ENCODE measurements at regions not wholly inside any gene's neighbourhood (a gene's known extent, or its start where the extent isn't known, plus 50 kb on each side); places are given as distances from the start of the nearest gene placed in this dataset.

DNA sequence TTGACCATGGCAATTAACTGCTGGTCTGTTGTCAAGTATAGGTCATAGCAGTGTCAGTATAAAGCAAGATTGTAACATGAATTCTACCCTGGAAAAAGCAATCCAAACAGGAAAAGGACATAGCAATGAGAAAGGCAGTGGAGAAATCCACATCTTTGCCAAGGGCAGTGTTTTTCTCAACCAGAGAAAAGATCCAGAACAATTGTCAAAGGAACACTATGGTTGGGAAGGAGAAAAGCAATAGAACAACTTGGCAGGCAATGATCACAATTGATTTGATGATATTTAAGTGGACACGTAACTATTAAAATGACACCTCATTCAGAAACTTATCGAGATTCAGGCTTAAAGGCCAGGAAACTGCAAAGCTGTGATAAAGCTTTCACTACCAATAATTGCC lies 271.1 kb downstream of the DIPK2A start:
- TF ChIP-seq, protein P1, sequence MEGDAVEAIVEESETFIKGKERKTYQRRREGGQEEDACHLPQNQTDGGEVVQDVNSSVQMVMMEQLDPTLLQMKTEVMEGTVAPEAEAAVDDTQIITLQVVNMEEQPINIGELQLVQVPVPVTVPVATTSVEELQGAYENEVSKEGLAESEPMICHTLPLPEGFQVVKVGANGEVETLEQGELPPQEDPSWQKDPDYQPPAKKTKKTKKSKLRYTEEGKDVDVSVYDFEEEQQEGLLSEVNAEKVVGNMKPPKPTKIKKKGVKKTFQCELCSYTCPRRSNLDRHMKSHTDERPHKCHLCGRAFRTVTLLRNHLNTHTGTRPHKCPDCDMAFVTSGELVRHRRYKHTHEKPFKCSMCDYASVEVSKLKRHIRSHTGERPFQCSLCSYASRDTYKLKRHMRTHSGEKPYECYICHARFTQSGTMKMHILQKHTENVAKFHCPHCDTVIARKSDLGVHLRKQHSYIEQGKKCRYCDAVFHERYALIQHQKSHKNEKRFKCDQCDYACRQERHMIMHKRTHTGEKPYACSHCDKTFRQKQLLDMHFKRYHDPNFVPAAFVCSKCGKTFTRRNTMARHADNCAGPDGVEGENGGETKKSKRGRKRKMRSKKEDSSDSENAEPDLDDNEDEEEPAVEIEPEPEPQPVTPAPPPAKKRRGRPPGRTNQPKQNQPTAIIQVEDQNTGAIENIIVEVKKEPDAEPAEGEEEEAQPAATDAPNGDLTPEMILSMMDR (IDR thresholded peaks at IDR 0.05) = no peak
- TF ChIP-seq POLR2AphosphoS5 (IDR thresholded peaks at IDR 0.05) = no peak
- no peak for TF ChIP-seq POLR2A (IDR thresholded peaks at IDR 0.05)
- 63% methylated on average over 2 of the region's 2 CpGs for WGBS
- intact Hi-C loops (cut with DNase I) = no loop called here

DNA sequence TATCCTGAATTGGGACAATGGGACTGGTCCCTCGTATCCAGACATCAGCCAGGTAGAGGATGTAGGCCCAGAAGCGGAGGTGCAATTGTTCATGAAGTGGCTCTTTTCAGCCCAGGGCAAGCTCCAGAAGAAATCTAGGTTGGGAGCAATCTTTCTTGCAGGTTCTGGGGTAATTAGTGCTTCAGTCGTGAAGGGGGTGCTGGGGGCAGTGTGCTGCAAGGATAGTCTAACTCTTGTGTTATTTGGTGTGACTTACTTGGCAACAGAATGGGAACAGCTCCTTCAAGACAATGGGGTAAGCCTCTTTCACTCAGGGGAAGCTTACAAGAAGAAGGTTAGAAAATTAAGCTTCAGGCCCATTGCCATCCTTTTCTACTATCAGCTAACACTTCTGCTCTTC lies 273.0 kb downstream of the DIPK2A start:
- no peaks in the 10 kb centered on the region for H3K27me3 ChIP-seq (replicated peaks; ENCODE audit: insufficient read depth)
- 82% methylated on average over 3 of the region's 3 CpGs for WGBS
- intact Hi-C loops (cut with DNase I) = no loop called here
- no peak for DNase-seq (ENCODE audit: low spot score)
- H3K4me3 ChIP-seq = no peak overlapping the region
- no peaks in the 10 kb centered on the region for H3K4me1 ChIP-seq (replicated peaks)
- TF ChIP-seq POLR2AphosphoS5 (IDR thresholded peaks at IDR 0.05) = no peak
- no peak for TF ChIP-seq POLR2A (IDR thresholded peaks at IDR 0.05)
- TF ChIP-seq, protein P1 (IDR thresholded peaks at IDR 0.05) = no peak
- no peaks in the 10 kb centered on the region for H3K36me3 ChIP-seq
- H3K27ac ChIP-seq = no peak overlapping the region
- no peaks in the 10 kb centered on the region for H3K9me3 ChIP-seq

More for the DNA sequence above, 271.1 kb downstream of the DIPK2A start:
- no peaks in the 10 kb centered on the region for H3K4me1 ChIP-seq (replicated peaks)
- H3K36me3 ChIP-seq = no peaks in the 10 kb centered on the region
- no peak overlapping the region for H3K27ac ChIP-seq
- H3K27me3 ChIP-seq (replicated peaks; ENCODE audit: insufficient read depth) = no peaks in the 10 kb centered on the region
- H3K9me3 ChIP-seq = no peaks in the 10 kb centered on the region
- no peak for DNase-seq (ENCODE audit: low spot score)
- H3K4me3 ChIP-seq = no peak overlapping the region

DNA sequence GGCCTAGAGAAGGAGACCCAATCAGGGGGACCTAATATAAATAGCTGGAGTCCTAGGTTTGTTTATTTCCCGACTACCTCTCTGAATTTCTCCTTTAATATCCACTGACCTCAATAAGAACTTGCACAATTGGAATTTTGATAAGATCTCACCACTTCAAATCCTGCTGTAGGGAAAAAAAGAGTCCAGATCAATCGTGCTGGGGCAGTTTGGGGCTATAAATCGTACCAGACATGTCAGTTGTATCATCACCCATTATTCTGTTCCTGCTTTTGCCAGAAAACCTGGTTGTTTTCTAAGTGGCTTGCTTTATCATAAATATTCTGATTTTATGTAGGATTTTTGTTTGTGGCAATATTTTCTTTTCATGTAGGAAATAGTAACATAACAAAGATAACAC lies 281.3 kb downstream of the DIPK2A start:
- Histone ChIP-seq H3K27me3 (replicated peaks; ENCODE audit: insufficient read depth) (no peaks in the 10 kb centered on the region), H3K4me1 (replicated peaks) (no peaks in the 10 kb centered on the region), H3K36me3 (no peaks in the 10 kb centered on the region), H3K4me3 (no peak overlapping the region), H3K9me3 (no peaks in the 10 kb centered on the region), H3K27ac (no peak overlapping the region)
- TF ChIP-seq POLR2A (IDR thresholded peaks at IDR 0.05) (no peak), POLR2AphosphoS5 (IDR thresholded peaks at IDR 0.05) (no peak)
- TF ChIP-seq, protein P1 (IDR thresholded peaks at IDR 0.05) = no peak
- intact Hi-C loops (cut with DNase I) = no loop called here
- no peak for DNase-seq (ENCODE audit: low spot score)
- WGBS = 39% methylated on average over 3 of the region's 3 CpGs

DNA sequence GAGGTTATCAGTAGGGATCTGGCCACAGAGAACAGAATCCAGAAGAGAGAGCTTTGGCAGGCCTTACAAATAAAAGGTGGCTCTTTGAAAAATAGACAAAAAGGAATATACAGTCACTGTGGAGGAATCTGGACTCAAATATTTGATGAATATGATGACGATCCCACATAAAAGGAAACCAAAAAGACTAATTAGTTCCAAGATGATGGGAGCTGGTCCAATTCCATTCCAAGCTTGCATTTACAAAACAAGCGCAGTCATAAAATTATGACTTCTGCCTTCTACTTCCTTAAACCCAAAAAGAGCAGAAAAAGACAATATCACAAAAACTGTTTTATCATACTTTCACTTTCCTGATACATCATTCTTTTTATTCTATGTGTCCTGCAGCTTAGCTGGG lies 285.8 kb downstream of the DIPK2A start:
- no peak overlapping the region for H3K4me3 ChIP-seq

DNA sequence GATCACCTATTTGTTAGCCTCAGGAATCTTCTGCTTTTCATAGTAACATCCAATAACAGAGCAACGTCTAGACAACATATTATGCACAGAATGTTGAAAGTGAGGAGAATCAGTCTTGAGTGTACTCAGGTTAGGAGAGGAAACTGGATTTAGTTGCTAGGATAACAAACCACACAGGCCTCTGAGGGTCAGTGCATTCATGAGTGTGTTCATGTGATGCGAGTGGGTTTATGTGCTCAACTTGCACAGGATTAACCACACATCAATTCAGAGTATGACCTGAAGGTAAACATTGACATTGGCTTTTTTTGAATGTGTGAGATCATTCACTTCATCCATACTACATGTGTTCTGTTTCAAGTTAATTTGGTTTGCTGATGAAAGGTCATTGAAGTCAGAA lies 287.6 kb downstream of the DIPK2A start:
- H3K4me1 ChIP-seq (replicated peaks) = no peaks in the 10 kb centered on the region
- no peaks in the 10 kb centered on the region for H3K27me3 ChIP-seq (replicated peaks; ENCODE audit: insufficient read depth)
- H3K4me3 ChIP-seq = no peak overlapping the region
- no peaks in the 10 kb centered on the region for H3K9me3 ChIP-seq
- intact Hi-C loops (cut with DNase I) = no loop called here
- H3K36me3 ChIP-seq = no peaks in the 10 kb centered on the region
- H3K27ac ChIP-seq = no peak overlapping the region
- 94% methylated on average over 2 of the region's 2 CpGs for WGBS
- DNase-seq (ENCODE audit: low spot score) = no peak
- TF ChIP-seq POLR2AphosphoS5 (IDR thresholded peaks at IDR 0.05) (no peak), POLR2A (IDR thresholded peaks at IDR 0.05) (no peak)
- TF ChIP-seq, protein P1 (IDR thresholded peaks at IDR 0.05) = no peak

More for the DNA sequence above, 285.8 kb downstream of the DIPK2A start:
- no peaks in the 10 kb centered on the region for H3K4me1 ChIP-seq (replicated peaks)
- intact Hi-C loops (cut with DNase I) = no loop called here
- H3K27me3 ChIP-seq (replicated peaks; ENCODE audit: insufficient read depth) = no peaks in the 10 kb centered on the region
- TF ChIP-seq POLR2AphosphoS5 (IDR thresholded peaks at IDR 0.05) (no peak), POLR2A (IDR thresholded peaks at IDR 0.05) (no peak)
- TF ChIP-seq, protein P1 (IDR thresholded peaks at IDR 0.05) = no peak
- H3K36me3 ChIP-seq = no peaks in the 10 kb centered on the region
- no peaks in the 10 kb centered on the region for H3K9me3 ChIP-seq
- DNase-seq (ENCODE audit: low spot score) = no peak
- H3K27ac ChIP-seq = no peak overlapping the region
- 70% methylated on average over 2 of the region's 2 CpGs for WGBS
